OCI-LY1 (cell line): ENCODE measurements at regions not wholly inside any gene's neighbourhood (a gene's known extent, or its start where the extent isn't known, plus 50 kb on each side); places are given as distances from the start of the nearest gene placed in this dataset.

Source experiments
- CTCF ChIP-seq: fragments of 200-600 bp; sonication (generic), shearing (Covaris generic); IDR thresholded peaks from 2 replicates; pipeline ENCODE4 v1.5.1; 2017; ENCODE audit warnings: mild to moderate bottlenecking, antibody characterized with exemption, low read length, moderate library complexity, mixed read lengths
- EZH2 ChIP-seq: fragments of 200-600 bp; sonication (generic), shearing (Covaris generic); IDR thresholded peaks from 2 replicates; pipeline ENCODE4 v1.8.0; 2017; ENCODE audit warnings: borderline replicate concordance, mixed run types, mild to moderate bottlenecking, antibody characterized with exemption, low read length, moderate library complexity, mixed read lengths

- no peak for TF ChIP-seq CTCF
- TF ChIP-seq EZH2, result no peak
Measured at GRCh38 chr1:190807629-190808028, 330.0 kb upstream of the BRINP3 start.
